ENCODE measurements at regions not wholly inside any gene's neighbourhood (a gene's known extent, or its start where the extent isn't known, plus 50 kb on each side); places are given as distances from the start of the nearest gene placed in this dataset.
"Not testable (repeated sequence)": the region's sequence is repeated elsewhere in the genome, so short reads cannot be mapped to it uniquely, and the experiment has no call there.

- not testable (repeated sequence) for TF ChIP-seq CTCF (IDR thresholded peaks at IDR 0.05; ENCODE audit: extremely low read depth in 1 of 2, insufficient read depth in 1 of 2, low read depth in 1 of 2, low read length in 2 of 2); POLR2A (IDR thresholded peaks at IDR 0.05; ENCODE audit: low read depth, low read length)
Observed at GRCh38 chr4:75253094-75253493, 261.1 kb downstream of the RCHY1 start.

Measured in endothelial cell of umbilical vein (primary cell).